ENCODE measurements at regions not wholly inside any gene's neighbourhood (a gene's known extent, or its start where the extent isn't known, plus 50 kb on each side); places are given as distances from the start of the nearest gene placed in this dataset.
"Not testable (repeated sequence)": the region's sequence is repeated elsewhere in the genome, so short reads cannot be mapped to it uniquely, and the experiment has no call there.

- no peak for DNase-seq (ENCODE audit: low spot score)
These were observed 78.6 kb upstream of the HPCAL1 start for GRCh38 chr2:10223932-10224720.

- no peak for DNase-seq (ENCODE audit: low spot score)
These were observed 78.0 kb upstream of the HPCAL1 start for GRCh38 chr2:10224734-10225133.

GRCh38 chr2:10225291-10226037 is 77.2 kb upstream of the HPCAL1 start:
- DNase-seq (ENCODE audit: low spot score): no peak

- no peak for DNase-seq (ENCODE audit: low spot score)
These were observed 76.5 kb upstream of the HPCAL1 start for GRCh38 chr2:10226038-10226724.

- DNase-seq (ENCODE audit: low spot score): no peak
These were observed 73.9 kb upstream of the HPCAL1 start for GRCh38 chr2:10228611-10229365.

- no peak for DNase-seq (ENCODE audit: low spot score)
These were observed 73.1 kb upstream of the HPCAL1 start for GRCh38 chr2:10229462-10230099.

GRCh38 chr2:10230499-10230898 is 72.2 kb upstream of the HPCAL1 start:
- no peak for DNase-seq (ENCODE audit: low spot score)

- not testable (repeated sequence) for DNase-seq (ENCODE audit: low spot score)
These were observed 71.8 kb upstream of the HPCAL1 start for GRCh38 chr2:10230921-10231320.

GRCh38 chr2:10231551-10232085 is 71.1 kb upstream of the HPCAL1 start:
- no peak for DNase-seq (ENCODE audit: low spot score)

- DNase-seq (ENCODE audit: low spot score): no peak
These were observed 70.4 kb upstream of the HPCAL1 start for GRCh38 chr2:10232096-10232815.

- no peak for DNase-seq (ENCODE audit: low spot score)
These were observed 69.3 kb upstream of the HPCAL1 start for GRCh38 chr2:10233131-10234012.

GRCh38 chr2:10234013-10234306 is 68.7 kb upstream of the HPCAL1 start:
- DNase-seq (ENCODE audit: low spot score): no peak

- no peak for DNase-seq (ENCODE audit: low spot score)
These were observed 68.2 kb upstream of the HPCAL1 start for GRCh38 chr2:10234409-10235094.

- no peak for DNase-seq (ENCODE audit: low spot score)
These were observed 67.4 kb upstream of the HPCAL1 start for GRCh38 chr2:10235099-10235908.

GRCh38 chr2:10235909-10236550 is 66.7 kb upstream of the HPCAL1 start:
- DNase-seq (ENCODE audit: low spot score): no peak

- DNase-seq (ENCODE audit: low spot score): no peak
These were observed 65.9 kb upstream of the HPCAL1 start for GRCh38 chr2:10236571-10237391.

Data from cerebellar cortex (tissue), 1 donor.